CD4-positive, alpha-beta T cell treated with Interleukin-4 for 1 hour (primary cell): ENCODE measurements at regions not wholly inside any gene's neighbourhood (a gene's known extent, or its start where the extent isn't known, plus 50 kb on each side); places are given as distances from the start of the nearest gene placed in this dataset.
A peak's percentile ranks its signal among the peaks of the same experiment; 100 is the strongest.

ENCODE experiments used
- DNase-seq, 2 donors: peaks; one replicate each; pipeline ENCODE4 v3.0.0-alpha.2; 2020 to 2022

- no peak for DNase-seq
Observed at GRCh38 chr2:38202713-38203445, 126.9 kb upstream of the CYP1B1 start.

DNA sequence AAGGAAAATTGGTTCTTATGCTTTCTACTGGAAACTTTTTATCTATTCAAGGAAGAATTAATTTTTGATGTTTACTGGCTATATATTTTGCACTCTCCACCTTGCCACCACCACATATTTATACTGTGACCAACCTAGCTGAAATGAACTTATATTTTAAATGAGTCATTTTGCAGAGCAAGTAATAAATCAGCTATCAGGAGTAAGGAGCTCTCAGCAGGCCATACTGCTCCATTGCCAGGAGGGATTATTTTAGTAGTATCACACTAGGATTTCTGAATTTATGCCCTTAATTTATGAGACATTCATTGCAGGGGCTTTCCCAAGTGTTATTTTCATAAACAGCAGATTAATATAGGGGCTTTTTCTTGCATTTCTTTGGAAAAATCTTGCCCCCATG is 125.8 kb upstream of the CYP1B1 start:
- no peak for DNase-seq

DNA sequence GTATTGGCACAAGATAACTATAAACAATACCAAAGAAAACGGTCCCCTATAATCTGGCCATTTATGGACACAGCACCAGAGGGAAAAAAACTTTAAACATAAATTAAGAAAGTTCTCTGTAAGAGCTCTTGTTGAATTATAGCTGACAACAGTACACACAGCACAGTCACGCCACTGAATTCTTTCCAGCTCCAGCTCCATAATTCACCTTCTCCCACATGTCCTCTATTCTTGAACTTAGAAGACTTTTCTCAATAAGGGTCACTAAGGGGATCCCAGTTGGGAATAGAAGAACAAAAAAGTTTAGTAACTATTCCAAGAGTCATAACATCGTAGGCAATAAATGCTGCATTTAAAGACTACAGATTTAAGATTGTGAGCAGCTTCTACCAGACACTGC is 124.6 kb upstream of the CYP1B1 start:
- no peak for DNase-seq

DNA sequence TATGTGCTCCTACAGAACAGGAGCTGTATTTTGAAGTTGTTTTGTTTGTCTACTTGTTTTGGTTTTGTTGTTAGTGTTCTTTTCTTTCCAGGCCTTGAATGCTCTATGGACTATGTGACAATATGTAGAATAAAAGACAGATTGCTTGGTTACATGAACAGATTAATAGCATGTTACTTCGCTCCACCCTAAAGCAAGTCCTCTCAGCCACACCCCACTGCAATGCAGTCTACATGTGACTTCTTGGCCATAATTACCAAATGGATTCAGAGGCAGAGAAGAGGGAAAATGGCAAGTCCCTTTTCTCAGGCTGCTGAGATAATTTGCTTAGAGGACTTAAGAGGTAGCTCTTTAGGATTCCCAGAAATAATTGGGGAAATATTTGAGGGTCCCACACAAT is 123.2 kb upstream of the CYP1B1 start:
- no peak for DNase-seq

DNA sequence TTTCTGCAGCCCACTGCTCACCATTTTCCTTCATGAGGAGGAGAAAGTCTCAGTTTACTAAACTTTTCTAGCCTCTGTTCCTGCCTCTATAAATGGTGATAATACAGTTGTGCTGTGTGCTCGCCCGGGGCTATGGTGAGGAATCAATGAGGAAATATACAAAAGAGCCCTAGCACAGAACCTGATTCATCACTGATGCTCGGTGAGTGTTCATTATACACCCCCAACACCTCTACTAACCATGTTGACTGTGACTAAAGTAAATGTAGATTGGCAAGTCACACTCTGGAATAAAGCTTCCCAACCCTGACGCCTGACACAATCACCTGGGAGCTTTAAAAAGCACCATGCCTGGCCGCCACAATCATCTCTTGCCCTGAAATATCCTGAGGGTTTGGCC is 118.8 kb upstream of the CYP1B1 start:
- DNase-seq: no peak

- DNase-seq: no peak
Observed at GRCh38 chr2:38192976-38193375, 117.0 kb upstream of the CYP1B1 start.

DNA sequence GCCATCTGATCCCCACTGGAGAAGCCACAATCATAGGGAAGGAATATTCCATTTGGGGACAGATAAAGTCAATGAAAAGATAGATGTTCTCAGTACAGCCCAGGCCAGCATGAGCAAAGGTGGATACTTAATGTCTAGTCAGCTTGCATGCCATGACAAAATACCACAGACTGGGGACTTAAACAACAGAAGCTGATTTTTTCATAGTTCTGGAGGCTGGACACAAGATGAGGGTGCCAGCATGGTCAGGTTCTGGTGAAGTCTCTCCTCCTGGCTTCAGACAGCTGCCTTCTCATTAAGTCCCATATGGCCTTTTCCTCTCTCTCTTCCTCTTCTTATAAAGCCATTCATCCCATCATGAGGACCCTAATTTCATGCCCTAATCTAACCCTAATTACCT is 116.1 kb upstream of the CYP1B1 start:
- DNase-seq: no peak

- DNase-seq: no peak
Observed at GRCh38 chr2:38191516-38191915, 115.6 kb upstream of the CYP1B1 start.

DNA sequence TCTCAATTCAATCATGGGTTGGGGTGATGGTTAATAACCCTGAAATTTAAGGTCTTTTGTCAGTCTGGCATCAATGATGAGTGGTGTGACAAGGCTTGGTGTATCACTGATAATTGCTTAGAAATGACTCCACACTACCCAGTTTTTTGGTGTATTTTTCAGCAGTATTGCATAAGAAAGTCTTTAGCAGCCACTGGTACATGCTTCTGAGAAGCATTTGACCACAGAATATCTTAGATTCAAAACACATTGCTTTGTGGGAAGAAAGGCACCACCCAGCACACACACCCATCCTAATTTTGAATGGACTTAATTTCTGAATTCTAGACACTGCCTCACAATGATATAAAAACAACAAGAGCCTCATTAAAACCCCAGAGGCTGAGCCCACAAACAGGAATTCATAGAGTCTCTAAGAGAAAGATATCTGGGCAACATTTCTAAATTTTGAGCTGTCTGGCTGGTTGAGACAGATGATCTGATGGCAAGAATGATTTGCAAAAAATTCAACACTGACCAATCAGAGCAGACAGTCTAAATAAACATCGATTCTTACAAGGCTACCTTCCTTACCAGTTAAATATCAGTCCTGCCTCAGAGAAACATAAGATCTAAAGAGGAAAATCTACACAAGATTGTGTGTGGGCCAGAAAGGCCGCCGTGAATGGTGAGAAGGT is 114.7 kb upstream of the CYP1B1 start:
- no peak for DNase-seq

DNA sequence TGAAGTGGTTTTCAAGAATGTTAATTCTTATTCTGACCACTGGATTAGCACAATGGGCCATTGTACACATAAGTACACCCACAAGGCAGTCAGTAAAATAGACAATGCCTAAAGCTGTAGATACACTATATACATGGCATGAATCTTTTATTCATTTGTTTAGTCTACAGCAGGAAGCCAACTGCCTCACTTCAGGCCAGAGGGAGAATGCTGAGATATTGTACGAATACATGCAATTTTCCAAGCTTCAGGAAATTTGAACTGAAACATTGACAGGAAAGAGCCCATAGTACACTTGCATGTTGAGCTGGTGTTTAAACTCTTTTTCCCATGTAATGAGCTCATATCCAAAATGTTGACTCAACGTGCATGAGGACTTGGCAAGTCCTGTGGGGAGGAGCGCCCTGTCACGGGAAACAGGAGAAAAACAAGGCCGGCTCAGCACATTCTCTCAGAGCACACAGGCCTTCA is 111.6 kb upstream of the CYP1B1 start:
- DNase-seq: no peak

GRCh38 chr2:38185012-38185491 is 109.1 kb upstream of the CYP1B1 start:
- peak in 1 of 2 donors; percentile 3 for DNase-seq

DNA sequence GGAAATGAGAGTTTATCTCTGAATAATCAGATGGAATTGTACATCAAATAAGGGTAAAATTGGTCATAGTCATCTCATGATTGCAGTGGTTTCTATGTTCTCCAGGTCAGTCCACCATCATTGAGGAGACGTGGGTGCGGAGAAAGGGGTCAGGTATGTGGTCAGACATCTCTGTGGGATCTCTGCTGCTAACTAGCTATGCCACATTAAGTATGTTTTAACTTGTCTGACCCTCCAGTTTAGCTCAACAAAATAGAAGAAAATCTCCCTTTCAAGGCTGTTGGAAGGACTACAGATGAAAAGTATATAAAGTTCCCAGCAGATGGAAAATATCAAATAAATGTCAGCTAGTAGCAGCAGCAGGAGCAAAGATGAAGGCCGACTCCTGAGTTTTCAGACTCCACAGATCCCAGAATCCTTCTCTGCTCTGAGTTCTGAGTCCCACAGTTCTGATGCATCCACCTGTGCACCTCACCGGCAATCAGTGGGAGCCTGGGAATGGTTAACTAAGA is 106.6 kb upstream of the CYP1B1 start:
- no peak for DNase-seq

GRCh38 chr2:38181806-38182491 is 106.0 kb upstream of the CYP1B1 start:
- no peak for DNase-seq

DNA sequence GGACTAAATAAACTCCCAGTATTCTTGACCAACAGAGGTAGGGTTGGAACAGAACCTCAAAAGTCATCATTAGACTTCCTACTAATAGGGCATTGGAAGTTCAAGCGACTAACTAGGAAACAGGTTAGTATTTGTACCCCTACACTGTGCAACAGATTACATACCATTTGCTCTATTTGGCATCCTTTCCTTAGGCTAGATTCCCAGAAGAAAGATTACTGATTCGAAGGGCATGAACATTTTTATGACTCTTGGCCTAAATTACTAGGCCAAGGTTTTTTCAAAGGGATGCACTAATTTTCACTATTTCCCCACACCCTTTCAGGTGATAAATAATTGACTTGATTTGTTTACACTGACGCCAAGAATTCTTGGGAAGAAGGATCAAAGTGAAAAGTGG is 104.8 kb upstream of the CYP1B1 start:
- DNase-seq: no peak

DNA sequence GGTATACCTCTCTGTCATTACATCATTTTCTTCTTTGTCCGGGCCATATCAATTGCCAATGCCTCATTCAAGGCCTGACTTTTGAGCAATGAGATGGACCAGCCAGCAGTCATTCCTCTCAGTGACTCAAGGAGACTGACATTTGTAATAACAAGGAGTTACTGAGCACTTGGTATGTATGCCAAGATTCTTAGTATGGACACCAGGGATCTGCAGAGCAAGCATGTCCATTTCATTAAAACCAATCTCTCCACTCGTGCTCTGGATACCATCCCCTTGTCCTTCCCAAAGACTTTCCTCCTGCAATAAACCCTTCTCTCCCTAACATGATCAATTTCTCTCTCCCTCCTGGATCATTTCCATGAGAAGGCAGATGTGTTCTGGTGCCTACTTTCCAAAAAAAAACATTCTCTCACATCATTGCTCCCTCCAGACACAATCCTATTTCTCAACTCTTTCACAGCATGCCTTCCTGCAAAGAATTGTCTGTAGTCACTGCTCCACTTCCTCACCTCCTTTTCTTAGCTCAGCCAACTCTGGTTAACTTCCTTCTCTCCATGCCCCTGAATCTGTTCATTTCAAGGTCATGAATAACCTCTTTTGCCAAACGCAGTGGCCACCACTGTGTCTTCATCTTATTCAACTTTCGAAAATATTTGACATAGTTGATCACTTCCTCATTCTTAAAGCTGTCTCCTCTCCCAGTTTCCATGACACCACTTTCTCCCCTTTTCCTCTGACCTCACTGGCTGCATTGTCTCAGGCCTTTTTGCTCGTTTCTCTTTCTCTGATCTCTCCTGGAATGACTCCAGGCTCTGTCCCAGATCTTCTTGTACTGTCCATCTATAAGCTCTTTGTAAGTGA is 102.8 kb upstream of the CYP1B1 start:
- peak in 1 of 2 donors; percentile 21 for DNase-seq

DNA sequence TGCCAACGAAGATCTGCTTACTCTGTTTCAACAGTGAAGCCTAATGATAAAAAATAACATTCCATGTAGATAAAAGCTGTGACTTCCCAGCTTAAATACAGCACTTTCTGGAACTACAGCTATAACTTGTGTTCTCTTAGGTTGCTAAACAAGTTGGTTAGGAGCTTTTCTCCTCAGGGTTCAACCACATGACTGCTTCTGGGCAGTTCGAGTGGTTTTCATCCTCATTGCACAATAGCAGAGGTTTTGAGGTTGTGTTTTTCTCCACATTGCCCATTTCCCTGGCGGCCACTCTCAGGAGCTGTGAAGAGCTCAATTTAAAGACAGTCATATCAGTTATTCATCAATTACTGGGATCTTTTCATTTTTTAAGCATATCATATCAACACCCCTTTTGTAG is 102.2 kb upstream of the CYP1B1 start:
- no peak for DNase-seq

GRCh38 chr2:38176619-38177021 is 100.7 kb upstream of the CYP1B1 start:
- no peak for DNase-seq

- no peak for DNase-seq
Observed at GRCh38 chr2:38174646-38175423, 98.9 kb upstream of the CYP1B1 start.

DNA sequence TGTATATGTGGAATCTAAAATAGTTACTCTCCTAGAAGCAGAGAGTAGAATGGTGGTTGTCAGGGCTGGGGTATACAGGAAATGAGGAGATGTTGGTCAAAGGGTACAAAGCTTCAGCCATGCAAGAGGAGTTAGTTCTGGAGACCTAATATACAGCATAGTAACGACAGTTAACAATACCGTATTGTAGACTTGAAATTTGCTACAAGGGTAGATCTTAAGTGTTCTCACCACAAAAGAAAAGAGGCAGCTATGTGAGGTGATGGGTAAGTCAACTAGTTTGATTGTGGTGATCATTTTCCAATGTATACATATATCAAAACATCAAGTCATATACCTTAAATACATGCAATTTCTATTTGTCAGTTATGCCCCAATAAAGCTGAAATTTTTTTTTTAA is 98.2 kb upstream of the CYP1B1 start:
- no peak for DNase-seq

GRCh38 chr2:38173683-38174082 is 97.7 kb upstream of the CYP1B1 start:
- DNase-seq: no peak

GRCh38 chr2:38171208-38171855 is 95.4 kb upstream of the CYP1B1 start:
- no peak for DNase-seq
